Right lobe of liver (tissue), 6 donors: ENCODE measurements at regions not wholly inside any gene's neighbourhood (a gene's known extent, or its start where the extent isn't known, plus 50 kb on each side); places are given as distances from the start of the nearest gene placed in this dataset.
"Not testable (repeated sequence)": the region's sequence is repeated elsewhere in the genome, so short reads cannot be mapped to it uniquely, and the experiment has no call there.

Experiments
- ATAC-seq, 4 donors: fragments of 200-7000 bp; cut with Tn5 transposase; one replicate each; pipeline ENCODE4 v1.9.1; 2020; ENCODE audit warnings: mild to moderate bottlenecking in 4 of 4, moderate library complexity in 4 of 4
- DNase-seq, 3 donors: peaks; one replicate each; pipeline ENCODE4 v3.0.0-alpha.2; 2020
- H3K27ac ChIP-seq, 3 donors: fragments of 200-600 bp; one replicate each; pipeline ENCODE4 v1.8.0; 2022
- H3K27me3 ChIP-seq, 2 donors: fragments of 200-600 bp; one replicate each; pipeline ENCODE4 v1.8.0; 2022
- H3K36me3 ChIP-seq, 4 donors: fragments of 200-600 bp; sonication (generic) in 1 of 4; one replicate each; pipeline versions ENCODE4 v1.5.1 to v1.8.0; 2017 to 2022; ENCODE audit warnings: control low read depth in 1 of 4
- H3K4me1 ChIP-seq, 4 donors: fragments of 200-600 bp; sonication (generic) in 1 of 4; one replicate each; pipeline versions ENCODE4 v1.5.1 to v1.8.0; 2017 to 2022; ENCODE audit warnings: control low read depth in 1 of 4
- H3K4me3 ChIP-seq, 3 donors: fragments of 200-600 bp; one replicate each; pipeline ENCODE4 v1.8.0; 2022
- H3K9me3 ChIP-seq, 4 donors: fragments of 200-600 bp; sonication (generic) in 1 of 4; one replicate each; pipeline versions ENCODE4 v1.5.1 to v1.8.0; 2017 to 2022; ENCODE audit warnings: control low read depth in 1 of 4
- CTCF ChIP-seq, 4 donors: fragments of 200-600 bp in 3 of 4; fragments of 450-650 bp in 1 of 4; IDR thresholded peaks; one replicate each; pipeline versions ENCODE4 v1.5.1 to v1.8.0; 2016 to 2022; ENCODE audit warnings: antibody characterized with exemption in 4 of 4, mild to moderate bottlenecking in 2 of 4
- POLR2A ChIP-seq: fragments of 450-650 bp; IDR thresholded peaks from one replicate; pipeline ENCODE4 v1.6.1; 2017; ENCODE audit warnings: antibody characterized with exemption, mild to moderate bottlenecking
- WGBS: methylation state at CpG from one replicate; pipeline ENCODE4 v1.1.6; 2018; ENCODE audit warnings: low coverage, low lambda C conversion rate; ENCODE audit not compliant: insufficient coverage; ENCODE audit errors: missing lambda C conversion rate; 5-methylcytosine and 5-hydroxymethylcytosine counted together
- intact Hi-C, 2 donors: fragments of 100-400 bp; cut with DNase I; formaldehyde crosslinking; loops; one replicate each; pipeline versions ENCODE4 v1.11.2 to v1.14.1; 2022
- donor health status: DM: no; HTN: yes; CAD: no.
- donor health status: DM: no; HTN: no; CAD: no.
- donor health status: DM: no; HTN: no; CAD: no.
- donor health status: DM: no; HTN: yes; CAD: no.
- donor health status: DM: no; HTN: yes; CAD: no.

- intact Hi-C loops: no loop called here
- Histone ChIP-seq H3K27me3 (no peaks in the 10 kb centered on the region), H3K4me1 (no peaks in the 10 kb centered on the region), H3K9me3 (no peaks in the 10 kb centered on the region), H3K4me3 (no peak overlapping the region), H3K36me3 (no peaks in the 10 kb centered on the region), H3K27ac (no peak overlapping the region)
- ATAC-seq (peak; percentile 53 to 98 (median 68)), DNase-seq (peak in 1 of 3 donors; percentile 22)
- TF ChIP-seq POLR2A (no peak), CTCF (IDR thresholded peaks at IDR 0.05) (no peak)
Measured at GRCh38 chr1:209168204-209168603, 415.3 kb upstream of the CAMK1G start.

DNA sequence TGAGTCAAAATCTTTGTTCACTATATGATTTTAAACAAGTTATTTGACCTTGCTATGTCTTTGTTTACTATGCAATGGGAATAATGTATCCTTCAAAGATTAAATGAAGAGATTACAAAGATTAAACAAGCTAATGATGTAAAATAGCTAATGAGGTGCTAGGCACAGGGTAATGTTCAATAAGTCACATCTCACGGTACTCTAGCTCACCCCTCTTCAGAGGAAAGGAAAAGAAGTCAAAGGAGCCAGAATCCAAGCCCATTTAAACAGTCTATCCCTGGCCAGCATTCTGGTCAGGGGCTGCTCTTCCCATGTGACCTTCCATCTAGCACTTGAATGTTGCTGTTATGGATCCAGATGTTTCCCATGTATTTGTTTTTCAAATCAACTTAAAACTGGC is 412.4 kb upstream of the CAMK1G start:
- Histone ChIP-seq H3K4me1 (no peaks in the 10 kb centered on the region), H3K27ac (no peak overlapping the region), H3K27me3 (no peaks in the 10 kb centered on the region), H3K36me3 (no peaks in the 10 kb centered on the region), H3K9me3 (no peaks in the 10 kb centered on the region), H3K4me3 (no peak overlapping the region)
- DNase-seq (no peak), ATAC-seq (no peak)
- intact Hi-C loops: no loop called here
- no peak for TF ChIP-seq POLR2A
- TF ChIP-seq CTCF (IDR thresholded peaks at IDR 0.05): no peak
- WGBS: 0% methylated on average over 1 of the region's 1 CpG

DNA sequence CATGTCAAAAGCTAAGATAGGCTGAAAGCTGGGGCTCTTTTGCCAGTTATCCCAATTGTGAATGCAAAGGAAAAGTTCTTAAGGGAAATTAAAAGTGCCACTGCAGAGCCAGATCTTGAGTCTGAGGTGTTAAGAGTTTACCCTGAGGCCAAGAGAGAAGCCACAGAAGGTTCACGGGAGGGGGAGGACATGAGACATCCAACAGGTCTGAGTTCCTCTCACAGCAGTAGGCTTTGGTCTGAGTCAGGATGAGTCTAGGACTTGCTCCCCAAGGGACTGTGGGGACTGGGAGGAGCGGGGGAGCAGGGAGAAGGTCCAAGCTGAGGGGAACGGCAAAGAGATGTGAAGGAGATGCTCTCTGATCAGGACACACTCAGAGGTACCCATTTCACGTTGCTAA is 411.2 kb upstream of the CAMK1G start:
- no peak for ATAC-seq

GRCh38 chr1:209172792-209173542 is 410.5 kb upstream of the CAMK1G start:
- H3K4me1 ChIP-seq, DNase-seq, intact Hi-C loops, H3K4me3 ChIP-seq, H3K27me3 ChIP-seq, H3K9me3 ChIP-seq, H3K36me3 ChIP-seq, ATAC-seq, H3K27ac ChIP-seq: not testable (repeated sequence)
- no CpG with 5 or more reads among the region's 31 CpGs for WGBS

More for the DNA sequence above, 411.2 kb upstream of the CAMK1G start:
- 70% methylated on average over 2 of the region's 4 CpGs for WGBS
- intact Hi-C loops: no loop called here
- no peak overlapping the region for H3K27ac ChIP-seq
- DNase-seq: no peak
- no peaks in the 10 kb centered on the region for H3K36me3 ChIP-seq
- H3K4me1 ChIP-seq: no peaks in the 10 kb centered on the region
- H3K9me3 ChIP-seq: no peaks in the 10 kb centered on the region
- H3K27me3 ChIP-seq: no peaks in the 10 kb centered on the region
- H3K4me3 ChIP-seq: no peak overlapping the region
- TF ChIP-seq POLR2A (no peak), CTCF (IDR thresholded peaks at IDR 0.05) (no peak)

DNA sequence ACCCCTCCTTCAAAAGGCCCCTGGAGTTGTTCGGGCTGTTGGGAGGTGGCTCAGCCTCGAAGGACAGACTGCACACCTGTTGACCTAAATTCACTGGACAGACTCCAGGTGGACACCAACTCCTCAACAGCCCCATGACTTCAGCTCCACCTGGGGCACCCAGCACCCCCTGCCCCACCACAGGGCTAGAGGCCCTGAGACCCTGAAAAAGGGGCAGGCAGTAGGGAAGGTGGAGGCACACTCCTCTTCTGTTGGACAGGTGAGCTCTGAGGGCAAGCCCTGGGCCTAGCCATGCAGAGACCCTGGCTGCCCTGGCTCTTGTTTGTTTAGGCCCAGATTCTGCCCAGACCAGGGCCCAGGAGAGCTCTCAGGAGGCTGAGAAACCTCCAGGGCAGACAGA is 409.7 kb upstream of the CAMK1G start:
- H3K4me1 ChIP-seq, intact Hi-C loops, H3K9me3 ChIP-seq, DNase-seq, H3K27ac ChIP-seq, H3K4me3 ChIP-seq, H3K27me3 ChIP-seq, H3K36me3 ChIP-seq: not testable (repeated sequence)
- ATAC-seq: peak in 1 of 4 donors; percentile 26
- 92% methylated on average over 2 of the region's 2 CpGs for WGBS
